ENCODE measurements at regions not wholly inside any gene's neighbourhood (a gene's known extent, or its start where the extent isn't known, plus 50 kb on each side); places are given as distances from the start of the nearest gene placed in this dataset.

GRCh38 chr15:96276438-96277210 lies 53.9 kb upstream of the NR2F2 start:
- TF ChIP-seq ZFX (IDR thresholded peaks at IDR 0.05; ENCODE audit: borderline replicate concordance): no peak
- no peak for TF ChIP-seq CTCF (IDR thresholded peaks at IDR 0.05)
- H3K27ac ChIP-seq: no peak overlapping the region

Data from 22Rv1 (cell line).